ENCODE measurements at regions not wholly inside any gene's neighbourhood (a gene's known extent, or its start where the extent isn't known, plus 50 kb on each side); places are given as distances from the start of the nearest gene placed in this dataset.

DNA sequence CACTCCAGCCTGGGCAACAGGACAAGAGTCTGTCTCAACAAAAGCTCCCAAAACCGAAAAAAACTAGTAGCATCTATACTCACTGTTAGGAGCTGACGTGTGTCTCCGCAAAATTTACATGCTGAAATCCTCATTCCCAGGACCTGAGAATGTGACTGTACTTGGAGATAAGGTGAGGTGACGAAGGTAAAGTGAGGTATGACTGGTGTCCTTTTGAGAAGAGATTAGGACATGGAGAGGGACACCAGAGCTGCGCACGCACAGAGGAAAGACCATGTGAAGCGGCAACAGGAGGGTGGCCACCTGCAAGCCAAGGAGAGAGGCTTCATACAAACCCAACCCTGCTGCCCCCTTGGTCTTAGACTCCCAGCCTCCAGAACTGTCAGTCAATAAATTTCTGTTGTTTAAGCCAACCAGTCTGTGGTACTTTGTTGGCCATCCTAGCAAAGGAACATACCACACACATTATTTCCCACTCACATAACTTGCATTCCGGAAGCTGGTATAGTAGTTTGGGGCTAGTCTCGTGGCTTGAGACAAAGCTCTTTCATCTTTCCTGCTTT lies 1154.0 kb upstream of the CELF2 start:
- H3K4me1 ChIP-seq (ENCODE audit: insufficient read depth, poor library complexity, severe bottlenecking): no peaks in the 10 kb centered on the region
- H3K9me3 ChIP-seq (ENCODE audit: severe bottlenecking): no peaks in the 10 kb centered on the region
- ATAC-seq (ENCODE audit: low read depth) (no peak), DNase-seq (ENCODE audit: low spot score) (no peak)
- TF ChIP-seq, protein P1, sequence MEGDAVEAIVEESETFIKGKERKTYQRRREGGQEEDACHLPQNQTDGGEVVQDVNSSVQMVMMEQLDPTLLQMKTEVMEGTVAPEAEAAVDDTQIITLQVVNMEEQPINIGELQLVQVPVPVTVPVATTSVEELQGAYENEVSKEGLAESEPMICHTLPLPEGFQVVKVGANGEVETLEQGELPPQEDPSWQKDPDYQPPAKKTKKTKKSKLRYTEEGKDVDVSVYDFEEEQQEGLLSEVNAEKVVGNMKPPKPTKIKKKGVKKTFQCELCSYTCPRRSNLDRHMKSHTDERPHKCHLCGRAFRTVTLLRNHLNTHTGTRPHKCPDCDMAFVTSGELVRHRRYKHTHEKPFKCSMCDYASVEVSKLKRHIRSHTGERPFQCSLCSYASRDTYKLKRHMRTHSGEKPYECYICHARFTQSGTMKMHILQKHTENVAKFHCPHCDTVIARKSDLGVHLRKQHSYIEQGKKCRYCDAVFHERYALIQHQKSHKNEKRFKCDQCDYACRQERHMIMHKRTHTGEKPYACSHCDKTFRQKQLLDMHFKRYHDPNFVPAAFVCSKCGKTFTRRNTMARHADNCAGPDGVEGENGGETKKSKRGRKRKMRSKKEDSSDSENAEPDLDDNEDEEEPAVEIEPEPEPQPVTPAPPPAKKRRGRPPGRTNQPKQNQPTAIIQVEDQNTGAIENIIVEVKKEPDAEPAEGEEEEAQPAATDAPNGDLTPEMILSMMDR (IDR thresholded peaks at IDR 0.05; ENCODE audit: poor library complexity, severe bottlenecking): no peak
- H3K27ac ChIP-seq (ENCODE audit: poor library complexity, severe bottlenecking): no peak overlapping the region
- H3K4me3 ChIP-seq (ENCODE audit: severe bottlenecking): no peak overlapping the region
- H3K36me3 ChIP-seq (ENCODE audit: low read depth): no peaks in the 10 kb centered on the region
- H3K27me3 ChIP-seq (ENCODE audit: insufficient read depth, poor library complexity, severe bottlenecking): no peaks in the 10 kb centered on the region

GRCh38 chr10:9868499-9868898 lies 1149.2 kb upstream of the CELF2 start:
- Histone ChIP-seq H3K36me3 (ENCODE audit: low read depth) (no peaks in the 10 kb centered on the region), H3K4me3 (ENCODE audit: severe bottlenecking) (no peak overlapping the region), H3K27ac (ENCODE audit: poor library complexity, severe bottlenecking) (no peak overlapping the region), H3K27me3 (ENCODE audit: insufficient read depth, poor library complexity, severe bottlenecking) (no peaks in the 10 kb centered on the region), H3K9me3 (ENCODE audit: severe bottlenecking) (no peaks in the 10 kb centered on the region), H3K4me1 (ENCODE audit: insufficient read depth, poor library complexity, severe bottlenecking) (peaks cover 3% of the 10 kb centered on the region)
- TF ChIP-seq, protein P1 (IDR thresholded peaks at IDR 0.05; ENCODE audit: poor library complexity, severe bottlenecking): no peak
- ATAC-seq (ENCODE audit: low read depth) (no peak), DNase-seq (ENCODE audit: low spot score) (no peak)

DNA sequence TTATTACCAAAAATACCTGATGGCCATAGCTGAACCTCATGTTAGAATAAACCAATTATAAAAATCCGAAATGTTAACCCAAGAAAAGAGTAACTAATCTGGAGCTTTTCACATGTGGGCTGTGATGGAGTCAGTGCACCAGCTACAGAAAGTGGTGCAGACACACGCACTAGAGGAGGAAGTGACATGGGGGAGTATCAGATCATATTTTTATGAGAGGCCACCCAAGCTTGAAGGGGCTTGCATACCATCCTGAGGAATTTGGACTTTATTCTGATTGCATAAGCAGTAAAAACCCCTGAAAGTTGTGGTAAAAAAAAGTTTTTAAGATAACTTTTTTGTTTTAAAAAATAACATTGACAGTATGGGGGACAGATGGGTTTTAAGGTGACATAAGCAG lies 1148.5 kb upstream of the CELF2 start:
- no peak overlapping the region for H3K27ac ChIP-seq (ENCODE audit: poor library complexity, severe bottlenecking)
- DNase-seq (ENCODE audit: low spot score) (no peak), ATAC-seq (ENCODE audit: low read depth) (no peak)
- no peaks in the 10 kb centered on the region for H3K36me3 ChIP-seq (ENCODE audit: low read depth)
- no peak overlapping the region for H3K4me3 ChIP-seq (ENCODE audit: severe bottlenecking)
- H3K9me3 ChIP-seq (ENCODE audit: severe bottlenecking): no peaks in the 10 kb centered on the region
- TF ChIP-seq, protein P1 (IDR thresholded peaks at IDR 0.05; ENCODE audit: poor library complexity, severe bottlenecking): no peak
- peaks cover 3% of the 10 kb centered on the region for H3K4me1 ChIP-seq (ENCODE audit: insufficient read depth, poor library complexity, severe bottlenecking)
- no peaks in the 10 kb centered on the region for H3K27me3 ChIP-seq (ENCODE audit: insufficient read depth, poor library complexity, severe bottlenecking)

DNA sequence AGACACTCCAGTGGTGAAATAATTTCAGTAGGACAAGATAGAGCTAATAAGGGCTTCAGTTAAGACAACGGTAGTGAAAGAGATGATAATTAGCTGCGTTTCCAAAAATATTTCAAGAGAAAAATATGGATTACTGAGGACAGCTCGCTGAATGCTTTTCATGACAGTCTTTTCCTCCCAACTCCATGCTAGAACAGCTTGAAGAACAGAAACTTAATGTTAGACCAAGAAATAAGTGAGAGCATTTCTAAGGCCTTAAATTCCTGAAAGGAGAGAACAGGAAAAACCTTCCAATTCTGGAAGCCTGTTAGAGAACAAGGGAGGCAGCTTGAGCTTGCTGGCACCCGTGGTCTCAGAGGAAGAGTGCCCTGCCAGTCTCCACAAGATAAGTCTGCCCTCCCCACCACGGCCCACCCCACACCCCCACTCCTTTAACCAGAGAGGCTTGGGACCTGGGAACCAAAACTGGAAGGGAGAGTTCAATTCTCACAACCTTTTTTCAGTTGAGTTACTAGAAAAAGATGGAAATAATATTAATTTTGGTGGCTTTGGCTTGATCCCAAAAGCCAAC lies 1148.0 kb upstream of the CELF2 start:
- DNase-seq (ENCODE audit: low spot score) (no peak), ATAC-seq (ENCODE audit: low read depth) (no peak)
- H3K27ac ChIP-seq (ENCODE audit: poor library complexity, severe bottlenecking): no peak overlapping the region
- no peaks in the 10 kb centered on the region for H3K27me3 ChIP-seq (ENCODE audit: insufficient read depth, poor library complexity, severe bottlenecking)
- H3K4me1 ChIP-seq (ENCODE audit: insufficient read depth, poor library complexity, severe bottlenecking): peaks cover 3% of the 10 kb centered on the region
- H3K9me3 ChIP-seq (ENCODE audit: severe bottlenecking): no peaks in the 10 kb centered on the region
- no peaks in the 10 kb centered on the region for H3K36me3 ChIP-seq (ENCODE audit: low read depth)
- TF ChIP-seq, protein P1 (IDR thresholded peaks at IDR 0.05; ENCODE audit: poor library complexity, severe bottlenecking): no peak
- H3K4me3 ChIP-seq (ENCODE audit: severe bottlenecking): no peak overlapping the region

GRCh38 chr10:9875353-9875752 lies 1142.3 kb upstream of the CELF2 start:
- Histone ChIP-seq H3K27ac (ENCODE audit: poor library complexity, severe bottlenecking) (no peak overlapping the region), H3K4me1 (ENCODE audit: insufficient read depth, poor library complexity, severe bottlenecking) (peaks cover 3% of the 10 kb centered on the region), H3K4me3 (ENCODE audit: severe bottlenecking) (no peak overlapping the region), H3K27me3 (ENCODE audit: insufficient read depth, poor library complexity, severe bottlenecking) (no peaks in the 10 kb centered on the region), H3K36me3 (ENCODE audit: low read depth) (no peaks in the 10 kb centered on the region), H3K9me3 (ENCODE audit: severe bottlenecking) (no peaks in the 10 kb centered on the region)
- TF ChIP-seq, protein P1 (IDR thresholded peaks at IDR 0.05; ENCODE audit: poor library complexity, severe bottlenecking): no peak
- no peak for DNase-seq (ENCODE audit: low spot score)
- no peak for ATAC-seq (ENCODE audit: low read depth)

Measured in RWPE2 (cell line).